Ishikawa (cell line): ENCODE measurements at regions not wholly inside any gene's neighbourhood (a gene's known extent, or its start where the extent isn't known, plus 50 kb on each side); places are given as distances from the start of the nearest gene placed in this dataset.

ENCODE experiments used
- CEBPB ChIP-seq: IDR thresholded peaks from 2 replicates; pipeline ENCODE4 v1.6.1; 2012
- CREB1 ChIP-seq: IDR thresholded peaks from 2 replicates; pipeline ENCODE4 v1.6.1; 2012; ENCODE audit warnings: low read depth
- EGR1 ChIP-seq: IDR thresholded peaks from 2 replicates; pipeline ENCODE4 v1.6.1; 2012
- EP300 ChIP-seq: IDR thresholded peaks from 2 replicates; pipeline ENCODE4 v1.6.1; 2012; ENCODE audit warnings: borderline replicate concordance
- FOXM1 ChIP-seq: IDR thresholded peaks from 2 replicates; pipeline ENCODE4 v1.6.1; 2012; ENCODE audit warnings: low read depth, borderline replicate concordance
- MAX ChIP-seq: IDR thresholded peaks from 2 replicates; pipeline ENCODE4 v1.6.1; 2012
- NFIC ChIP-seq: IDR thresholded peaks from 2 replicates; pipeline ENCODE4 v1.6.1; 2012
- RAD21 ChIP-seq: IDR thresholded peaks from 2 replicates; pipeline ENCODE4 v1.6.1; 2012; ENCODE audit warnings: low read depth
- REST ChIP-seq: IDR thresholded peaks from 2 replicates; pipeline ENCODE4 v1.6.1; 2012; ENCODE audit warnings: low read depth, mild to moderate bottlenecking
- TAF1 ChIP-seq: IDR thresholded peaks from 2 replicates; pipeline ENCODE4 v1.6.1; 2012; ENCODE audit warnings: low read depth, mild to moderate bottlenecking
- TCF12 ChIP-seq: IDR thresholded peaks from 2 replicates; pipeline ENCODE4 v1.6.1; 2012; ENCODE audit warnings: low read depth
- TEAD4 ChIP-seq: IDR thresholded peaks from 2 replicates; pipeline ENCODE4 v1.6.1; 2012
- USF1 ChIP-seq: IDR thresholded peaks from 2 replicates; pipeline ENCODE4 v1.6.1; 2012
- YY1 ChIP-seq: IDR thresholded peaks from 2 replicates; pipeline ENCODE4 v1.6.1; 2012; ENCODE audit warnings: low read depth
- ZBTB7A ChIP-seq: IDR thresholded peaks from 2 replicates; pipeline ENCODE4 v1.6.1; 2012; ENCODE audit warnings: low read depth

DNA sequence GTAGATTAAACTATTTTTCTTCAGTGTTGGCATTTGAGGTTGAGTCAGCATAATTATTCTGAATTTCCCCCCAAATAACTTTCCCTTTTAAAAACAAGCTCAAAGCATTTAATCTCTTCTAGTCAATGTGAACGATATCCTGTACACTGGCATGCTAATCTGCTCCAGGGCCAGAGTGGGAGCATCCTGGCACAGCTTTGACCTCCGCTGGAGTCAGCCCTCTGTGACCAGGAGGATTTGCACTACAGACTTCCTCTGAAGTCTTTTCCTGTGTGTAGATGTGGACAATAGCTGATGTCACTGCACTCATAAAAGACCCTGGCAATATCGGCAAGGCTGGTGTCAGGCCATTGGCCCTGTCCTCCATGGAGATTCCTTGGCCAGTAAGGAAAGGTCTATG, 340.2 kb downstream of the CDC14C start:
- TF ChIP-seq CREB1, result no peak
- TF ChIP-seq TAF1, result no peak
- no peak for TF ChIP-seq USF1
- TF ChIP-seq FOXM1, result no peak
- no peak for TF ChIP-seq MAX
- no peak for TF ChIP-seq RAD21
- no peak for TF ChIP-seq YY1
- TF ChIP-seq REST, result no peak
- TF ChIP-seq ZBTB7A, result no peak

DNA sequence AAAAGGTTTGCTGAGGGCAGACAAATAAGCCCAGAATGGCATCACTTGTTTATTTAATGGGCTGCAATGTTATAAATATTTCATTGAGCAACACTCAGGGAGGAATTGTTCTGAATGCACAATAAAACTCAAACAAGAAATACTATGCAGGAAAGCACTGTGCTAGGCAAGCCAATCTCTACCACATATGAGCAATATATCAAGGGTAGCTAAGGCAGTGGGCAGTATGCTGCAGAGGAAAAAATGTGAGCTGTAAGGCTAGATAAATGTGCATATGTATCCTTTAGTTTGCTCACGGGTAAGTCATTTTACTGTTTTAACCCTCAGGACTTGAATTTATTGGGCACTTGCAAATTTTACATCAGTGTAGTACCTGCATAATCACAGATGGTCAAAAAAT, 349.6 kb downstream of the CDC14C start:
- TF ChIP-seq TCF12, result no peak
- no peak for TF ChIP-seq NFIC
- no peak for TF ChIP-seq MAX
- TF ChIP-seq TAF1, result no peak
- TF ChIP-seq CREB1, result no peak
- no peak for TF ChIP-seq TEAD4
- no peak for TF ChIP-seq RAD21
- TF ChIP-seq REST, result no peak
- TF ChIP-seq EP300, result no peak
- no peak for TF ChIP-seq CEBPB

DNA sequence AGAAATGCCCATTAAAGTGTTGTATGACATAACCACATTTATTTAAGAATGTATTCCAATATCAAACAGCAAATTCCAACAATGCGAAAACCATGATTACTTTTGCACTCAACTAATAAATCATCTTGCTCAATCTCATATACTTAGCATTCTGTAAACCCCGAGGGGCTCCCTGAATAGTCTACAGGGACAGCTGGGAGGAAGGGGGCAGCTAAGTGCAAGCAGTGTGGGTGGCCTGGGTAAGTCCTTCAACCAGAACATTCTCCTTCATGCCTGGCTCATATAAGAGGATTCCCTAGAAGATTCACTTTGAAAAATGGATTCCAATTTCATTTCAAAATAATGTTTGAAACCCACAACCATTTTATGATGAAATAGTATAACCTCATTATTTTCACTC, 355.5 kb downstream of the CDC14C start:
- TF ChIP-seq FOXM1, result no peak
- no peak for TF ChIP-seq TCF12
- TF ChIP-seq CREB1, result no peak
- TF ChIP-seq TEAD4, result no peak
- no peak for TF ChIP-seq CEBPB
- no peak for TF ChIP-seq MAX
- TF ChIP-seq NFIC, result no peak
- no peak for TF ChIP-seq REST
- TF ChIP-seq YY1, result no peak
- no peak for TF ChIP-seq EP300
- no peak for TF ChIP-seq ZBTB7A
- TF ChIP-seq RAD21, result no peak
- no peak for TF ChIP-seq EGR1
- TF ChIP-seq TAF1, result no peak
- no peak for TF ChIP-seq USF1

- no peak for TF ChIP-seq ZBTB7A
- TF ChIP-seq FOXM1, result no peak
- no peak for TF ChIP-seq TAF1
- no peak for TF ChIP-seq MAX
- no peak for TF ChIP-seq NFIC
Measured at GRCh38 chr7:49287653-49288052, 363.3 kb downstream of the CDC14C start.

GRCh38 chr7:49294611-49295010, 370.3 kb downstream of the CDC14C start:
- TF ChIP-seq TEAD4, result no peak
- TF ChIP-seq RAD21, result no peak
- TF ChIP-seq MAX, result no peak
- no peak for TF ChIP-seq YY1
- no peak for TF ChIP-seq TCF12
